Motor neuron (in vitro differentiated cells): ENCODE measurements at regions not wholly inside any gene's neighbourhood (a gene's known extent, or its start where the extent isn't known, plus 50 kb on each side); places are given as distances from the start of the nearest gene placed in this dataset.
"Not testable (repeated sequence)": the region's sequence is repeated elsewhere in the genome, so short reads cannot be mapped to it uniquely, and the experiment has no call there.

Experiments
- ATAC-seq, 8 experiments: fragments of 200-7000 bp; cut with Tn5 transposase; replicated peaks in 6 of 8; 2 replicates each; pipeline ENCODE4 v1.8.0; 2021; ENCODE audit warnings: mild to moderate bottlenecking in 8 of 8, moderate library complexity in 8 of 8
- H3K27ac ChIP-seq, 2 donors: fragments of 250-450 bp; sonication (Bioruptor Pico); 2 replicates each; pipeline ENCODE4 v1.9.0; 2021; ENCODE audit warnings: antibody characterized with exemption in 2 of 2, mild to moderate bottlenecking in 2 of 2, moderate library complexity in 1 of 2
- H3K4me1 ChIP-seq, 2 donors: fragments of 250-450 bp; sonication (Bioruptor Pico); replicated peaks in 1 of 2; 2 replicates each; pipeline ENCODE4 v1.6.1; 2021; ENCODE audit warnings: antibody characterized with exemption in 2 of 2, mild to moderate bottlenecking in 2 of 2, moderate library complexity in 1 of 2
- H3K4me3 ChIP-seq, 5 donors: fragments of 250-450 bp; sonication (Bioruptor Pico); 2 replicates each; pipeline ENCODE4 v1.9.0; 2021; ENCODE audit warnings: antibody characterized with exemption in 5 of 5, mild to moderate bottlenecking in 5 of 5, moderate library complexity in 4 of 5
- WGBS, 10 experiments: fragments of 450-650 bp; shearing (Covaris generic); methylation state at CpG; one replicate each; pipeline ENCODE4 v1.0.0; 2022; 5-methylcytosine and 5-hydroxymethylcytosine counted together
- in situ Hi-C, 9 experiments: fragments of 400-800 bp; cut with MboI; loops; one replicate each; pipeline ENCODE4 v1.15.0; 2021; ENCODE audit warnings: low sequenced_read_pairs in 9 of 9, low pct_unique_long_range_greater_than_20kb in 2 of 9; ENCODE audit not compliant: unreplicated experiment in 9 of 9

- no peak overlapping the region for H3K27ac ChIP-seq
- WGBS, 10 experiments, result 58 to 100% (median 87%) methylated on average over 1 to 7 of the region's 8 CpGs
- in situ Hi-C loops, result no loop called here
- H3K4me1 ChIP-seq, result peaks cover 2 to 3% of the 10 kb centered on the region in 2 donors
- no peak overlapping the region for H3K4me3 ChIP-seq
- peak in 1 of 8 experiments; percentile 55 for ATAC-seq
Observed at GRCh38 chr4:137909529-137910309, 332.4 kb downstream of the SLC7A11 start.

- no peak for ATAC-seq
- in situ Hi-C loops, result no loop called here
- Histone ChIP-seq H3K27ac (no peak overlapping the region), H3K4me1 (peaks cover 3 to 6% of the 10 kb centered on the region in 2 donors), H3K4me3 (no peak overlapping the region)
- WGBS, 10 experiments, result 63 to 100% (median 88%) methylated on average over 1 to 4 of the region's 4 CpGs
Observed at GRCh38 chr4:137905930-137906329, 336.2 kb downstream of the SLC7A11 start.

- ATAC-seq, result no peak
- in situ Hi-C loops, result no loop called here
- WGBS, 10 experiments, result 17 to 100% (median 86%) methylated on average over 1 of the region's 1 CpG; no CpG with 5 or more reads in 4 of the 10 experiments
- Histone ChIP-seq H3K4me3 (no peak overlapping the region), H3K27ac (no peak overlapping the region), H3K4me1 (peaks cover 3 to 6% of the 10 kb centered on the region in 2 donors)
Observed at GRCh38 chr4:137901114-137901513, 341.0 kb downstream of the SLC7A11 start.

GRCh38 chr4:137896221-137896737 is 345.9 kb downstream of the SLC7A11 start:
- Histone ChIP-seq H3K27ac (no peak overlapping the region), H3K4me1 (no peaks in the 10 kb centered on the region), H3K4me3 (no peak overlapping the region)
- in situ Hi-C loops, result no loop called here
- 50 to 100% (median 92%) methylated on average over 1 to 5 of the region's 5 CpGs for WGBS, 10 experiments
- ATAC-seq, result no peak

GRCh38 chr4:137895515-137895914 is 346.6 kb downstream of the SLC7A11 start:
- ATAC-seq, in situ Hi-C loops, H3K27ac ChIP-seq, H3K4me3 ChIP-seq, H3K4me1 ChIP-seq: not testable (repeated sequence)
- 100% methylated on average over 1 of the region's 1 CpG; no CpG with 5 or more reads in 9 of the 10 experiments for WGBS, 10 experiments

- ATAC-seq, result no peak
- H3K4me3 ChIP-seq, result no peak overlapping the region
- H3K27ac ChIP-seq, result no peak overlapping the region
- in situ Hi-C loops, result no loop called here
- H3K4me1 ChIP-seq, result no peaks in the 10 kb centered on the region
- WGBS, 10 experiments, result 49 to 100% (median 87%) methylated on average over 1 to 3 of the region's 3 CpGs
Observed at GRCh38 chr4:137892134-137892533, 350.0 kb downstream of the SLC7A11 start.

GRCh38 chr4:137890812-137891211 is 351.3 kb downstream of the SLC7A11 start:
- peak in 1 of 8 experiments; percentile 70 for ATAC-seq
- no peaks in the 10 kb centered on the region for H3K4me1 ChIP-seq
- in situ Hi-C loops, result no loop called here
- 20 to 100% (median 80%) methylated on average over 1 to 2 of the region's 2 CpGs; no CpG with 5 or more reads in 3 of the 10 experiments for WGBS, 10 experiments
- H3K4me3 ChIP-seq, result no peak overlapping the region
- no peak overlapping the region for H3K27ac ChIP-seq

- ATAC-seq, result no peak
- in situ Hi-C loops, result no loop called here
Observed at GRCh38 chr4:137881641-137882040, 349.3 kb upstream of the PCDH18 start.

GRCh38 chr4:137868067-137868466 is 335.8 kb upstream of the PCDH18 start:
- WGBS, 10 experiments, result no CpG with 5 or more reads among the region's 3 CpGs
- H3K4me3 ChIP-seq, result not testable (repeated sequence)

More at GRCh38 chr4:137881641-137882040, 349.3 kb upstream of the PCDH18 start:
- 40 to 100% (median 74%) methylated on average over 1 to 4 of the region's 4 CpGs; no CpG with 5 or more reads in 1 of the 10 experiments for WGBS, 10 experiments
- Histone ChIP-seq H3K4me3 (no peak overlapping the region), H3K27ac (no peak overlapping the region), H3K4me1 (no peaks in the 10 kb centered on the region)

GRCh38 chr4:137866671-137867070 is 334.4 kb upstream of the PCDH18 start:
- WGBS, 10 experiments, result 58 to 94% (median 87%) methylated on average over 1 to 3 of the region's 3 CpGs; no CpG with 5 or more reads in 2 of the 10 experiments
- Histone ChIP-seq H3K27ac (no peak overlapping the region), H3K4me1 (no peaks in the 10 kb centered on the region), H3K4me3 (no peak overlapping the region)
- ATAC-seq, result no peak
- in situ Hi-C loops, result no loop called here

More at GRCh38 chr4:137868067-137868466, 335.8 kb upstream of the PCDH18 start:
- ATAC-seq, in situ Hi-C loops, H3K27ac ChIP-seq, H3K4me1 ChIP-seq: not testable (repeated sequence)

- no peak for ATAC-seq
- Histone ChIP-seq H3K4me1 (no peaks in the 10 kb centered on the region), H3K4me3 (no peak overlapping the region), H3K27ac (no peak overlapping the region)
- in situ Hi-C loops, result no loop called here
Observed at GRCh38 chr4:137861682-137862081, 329.4 kb upstream of the PCDH18 start.

- in situ Hi-C loops, result no loop called here
- no peak for ATAC-seq
- no peak overlapping the region for H3K27ac ChIP-seq
- no peak overlapping the region for H3K4me3 ChIP-seq
- 49 to 100% (median 85%) methylated on average over 1 to 16 of the region's 29 CpGs; no CpG with 5 or more reads in 4 of the 10 experiments for WGBS, 10 experiments
- no peaks in the 10 kb centered on the region for H3K4me1 ChIP-seq
Observed at GRCh38 chr4:137853424-137853823, 321.1 kb upstream of the PCDH18 start.

- Histone ChIP-seq H3K4me1 (no peaks in the 10 kb centered on the region), H3K4me3 (no peak overlapping the region), H3K27ac (no peak overlapping the region)
- in situ Hi-C loops, result no loop called here
- 80 to 100% (median 100%) methylated on average over 1 to 2 of the region's 2 CpGs; no CpG with 5 or more reads in 1 of the 10 experiments for WGBS, 10 experiments
- no peak for ATAC-seq
Observed at GRCh38 chr4:137852326-137852725, 320.0 kb upstream of the PCDH18 start.

GRCh38 chr4:137851435-137851834 is 319.1 kb upstream of the PCDH18 start:
- Histone ChIP-seq H3K4me1 (no peaks in the 10 kb centered on the region), H3K4me3 (no peak overlapping the region), H3K27ac (no peak overlapping the region)
- in situ Hi-C loops, result no loop called here
- no peak for ATAC-seq
- 51 to 100% (median 76%) methylated on average over 1 to 2 of the region's 2 CpGs for whole genome bisulfite sequencing, 10 experiments
